ENCODE measurements at regions not wholly inside any gene's neighbourhood (a gene's known extent, or its start where the extent isn't known, plus 50 kb on each side); places are given as distances from the start of the nearest gene placed in this dataset.

DNA sequence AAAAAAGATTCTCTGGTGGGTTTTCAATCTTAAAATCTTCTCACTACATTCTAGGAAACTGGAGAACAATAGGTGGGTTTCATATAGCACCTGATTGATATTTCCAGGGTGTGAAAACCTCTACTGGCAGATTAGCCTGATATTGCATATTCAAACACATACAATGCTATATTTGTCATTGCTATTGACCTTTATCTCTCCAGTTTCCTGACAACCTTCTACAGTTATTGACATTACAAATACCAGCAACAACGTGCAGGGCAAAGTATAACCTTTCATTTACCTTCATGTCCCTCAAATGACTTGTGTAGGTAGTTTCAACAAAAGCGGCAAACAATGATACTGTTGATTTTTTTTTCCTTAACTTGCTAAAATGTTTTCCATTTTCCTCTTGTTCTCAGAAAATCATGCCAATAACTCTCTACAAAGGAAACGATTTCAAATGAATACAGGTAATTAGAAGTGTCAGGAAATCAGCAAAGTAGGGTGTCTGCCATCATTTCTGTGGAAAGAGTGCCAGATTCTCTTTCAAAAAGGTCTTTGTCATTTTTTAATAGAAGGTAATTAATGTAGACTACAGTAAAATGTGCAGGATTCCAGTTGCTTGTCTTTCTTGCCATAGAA lies 72.6 kb upstream of the CDIN1 start (continued):
- TF ChIP-seq, protein P1, sequence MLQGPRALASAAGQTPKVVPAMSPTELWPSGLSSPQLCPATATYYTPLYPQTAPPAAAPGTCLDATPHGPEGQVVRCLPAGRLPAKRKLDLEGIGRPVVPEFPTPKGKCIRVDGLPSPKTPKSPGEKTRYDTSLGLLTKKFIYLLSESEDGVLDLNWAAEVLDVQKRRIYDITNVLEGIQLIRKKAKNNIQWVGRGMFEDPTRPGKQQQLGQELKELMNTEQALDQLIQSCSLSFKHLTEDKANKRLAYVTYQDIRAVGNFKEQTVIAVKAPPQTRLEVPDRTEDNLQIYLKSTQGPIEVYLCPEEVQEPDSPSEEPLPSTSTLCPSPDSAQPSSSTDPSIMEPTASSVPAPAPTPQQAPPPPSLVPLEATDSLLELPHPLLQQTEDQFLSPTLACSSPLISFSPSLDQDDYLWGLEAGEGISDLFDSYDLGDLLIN (CRISPR knock-in tag; IDR thresholded peaks at IDR 0.05; ENCODE audit: borderline replicate concordance), result no peak
- TF ChIP-seq, protein P2, sequence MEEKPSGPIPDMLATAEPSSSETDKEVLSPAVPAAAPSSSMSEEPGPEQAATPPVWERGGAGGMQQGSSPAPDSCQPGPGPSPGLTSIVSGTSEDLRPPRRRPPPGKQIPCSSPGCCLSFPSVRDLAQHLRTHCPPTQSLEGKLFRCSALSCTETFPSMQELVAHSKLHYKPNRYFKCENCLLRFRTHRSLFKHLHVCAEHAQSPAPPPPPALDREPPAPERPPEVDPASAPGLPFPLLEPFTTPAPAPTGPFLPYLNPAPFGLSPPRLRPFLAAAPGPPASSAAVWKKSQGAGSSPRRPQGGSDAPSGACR (CRISPR knock-in tag; IDR thresholded peaks at IDR 0.05), result 0 out of 2 replicates have a peak, but pooled peaks have one; percentile 58
- TF ChIP-seq ZNF430 (CRISPR knock-in tag; IDR thresholded peaks at IDR 0.05), result no peak
- 0 out of 2 replicates have a peak, but pooled peaks have one; percentile 57 for TF ChIP-seq ZFP36L1 (CRISPR knock-in tag; IDR thresholded peaks at IDR 0.05)
- TF ChIP-seq ELF3 (CRISPR knock-in tag; IDR thresholded peaks at IDR 0.05), result peak; percentile 84
- TF ChIP-seq, protein P3, sequence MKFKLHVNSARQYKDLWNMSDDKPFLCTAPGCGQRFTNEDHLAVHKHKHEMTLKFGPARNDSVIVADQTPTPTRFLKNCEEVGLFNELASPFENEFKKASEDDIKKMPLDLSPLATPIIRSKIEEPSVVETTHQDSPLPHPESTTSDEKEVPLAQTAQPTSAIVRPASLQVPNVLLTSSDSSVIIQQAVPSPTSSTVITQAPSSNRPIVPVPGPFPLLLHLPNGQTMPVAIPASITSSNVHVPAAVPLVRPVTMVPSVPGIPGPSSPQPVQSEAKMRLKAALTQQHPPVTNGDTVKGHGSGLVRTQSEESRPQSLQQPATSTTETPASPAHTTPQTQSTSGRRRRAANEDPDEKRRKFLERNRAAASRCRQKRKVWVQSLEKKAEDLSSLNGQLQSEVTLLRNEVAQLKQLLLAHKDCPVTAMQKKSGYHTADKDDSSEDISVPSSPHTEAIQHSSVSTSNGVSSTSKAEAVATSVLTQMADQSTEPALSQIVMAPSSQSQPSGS (CRISPR knock-in tag; IDR thresholded peaks at IDR 0.05), result 0 out of 2 replicates have a peak, but pooled peaks have one; percentile 28
- TF ChIP-seq ZFYVE20 (CRISPR knock-in tag; IDR thresholded peaks at IDR 0.05; ENCODE audit: borderline replicate concordance, low read depth), result no peak
- no peak for TF ChIP-seq GZF1 (CRISPR knock-in tag; IDR thresholded peaks at IDR 0.05)
- TF ChIP-seq ZNF17 (CRISPR knock-in tag; IDR thresholded peaks at IDR 0.05), result no peak
- TF ChIP-seq MTF2 (CRISPR knock-in tag; IDR thresholded peaks at IDR 0.05; ENCODE audit: borderline replicate concordance), result no peak
- no peak for TF ChIP-seq TSC22D2 (CRISPR knock-in tag; IDR thresholded peaks at IDR 0.05; ENCODE audit: borderline replicate concordance)
- TF ChIP-seq, protein P4, sequence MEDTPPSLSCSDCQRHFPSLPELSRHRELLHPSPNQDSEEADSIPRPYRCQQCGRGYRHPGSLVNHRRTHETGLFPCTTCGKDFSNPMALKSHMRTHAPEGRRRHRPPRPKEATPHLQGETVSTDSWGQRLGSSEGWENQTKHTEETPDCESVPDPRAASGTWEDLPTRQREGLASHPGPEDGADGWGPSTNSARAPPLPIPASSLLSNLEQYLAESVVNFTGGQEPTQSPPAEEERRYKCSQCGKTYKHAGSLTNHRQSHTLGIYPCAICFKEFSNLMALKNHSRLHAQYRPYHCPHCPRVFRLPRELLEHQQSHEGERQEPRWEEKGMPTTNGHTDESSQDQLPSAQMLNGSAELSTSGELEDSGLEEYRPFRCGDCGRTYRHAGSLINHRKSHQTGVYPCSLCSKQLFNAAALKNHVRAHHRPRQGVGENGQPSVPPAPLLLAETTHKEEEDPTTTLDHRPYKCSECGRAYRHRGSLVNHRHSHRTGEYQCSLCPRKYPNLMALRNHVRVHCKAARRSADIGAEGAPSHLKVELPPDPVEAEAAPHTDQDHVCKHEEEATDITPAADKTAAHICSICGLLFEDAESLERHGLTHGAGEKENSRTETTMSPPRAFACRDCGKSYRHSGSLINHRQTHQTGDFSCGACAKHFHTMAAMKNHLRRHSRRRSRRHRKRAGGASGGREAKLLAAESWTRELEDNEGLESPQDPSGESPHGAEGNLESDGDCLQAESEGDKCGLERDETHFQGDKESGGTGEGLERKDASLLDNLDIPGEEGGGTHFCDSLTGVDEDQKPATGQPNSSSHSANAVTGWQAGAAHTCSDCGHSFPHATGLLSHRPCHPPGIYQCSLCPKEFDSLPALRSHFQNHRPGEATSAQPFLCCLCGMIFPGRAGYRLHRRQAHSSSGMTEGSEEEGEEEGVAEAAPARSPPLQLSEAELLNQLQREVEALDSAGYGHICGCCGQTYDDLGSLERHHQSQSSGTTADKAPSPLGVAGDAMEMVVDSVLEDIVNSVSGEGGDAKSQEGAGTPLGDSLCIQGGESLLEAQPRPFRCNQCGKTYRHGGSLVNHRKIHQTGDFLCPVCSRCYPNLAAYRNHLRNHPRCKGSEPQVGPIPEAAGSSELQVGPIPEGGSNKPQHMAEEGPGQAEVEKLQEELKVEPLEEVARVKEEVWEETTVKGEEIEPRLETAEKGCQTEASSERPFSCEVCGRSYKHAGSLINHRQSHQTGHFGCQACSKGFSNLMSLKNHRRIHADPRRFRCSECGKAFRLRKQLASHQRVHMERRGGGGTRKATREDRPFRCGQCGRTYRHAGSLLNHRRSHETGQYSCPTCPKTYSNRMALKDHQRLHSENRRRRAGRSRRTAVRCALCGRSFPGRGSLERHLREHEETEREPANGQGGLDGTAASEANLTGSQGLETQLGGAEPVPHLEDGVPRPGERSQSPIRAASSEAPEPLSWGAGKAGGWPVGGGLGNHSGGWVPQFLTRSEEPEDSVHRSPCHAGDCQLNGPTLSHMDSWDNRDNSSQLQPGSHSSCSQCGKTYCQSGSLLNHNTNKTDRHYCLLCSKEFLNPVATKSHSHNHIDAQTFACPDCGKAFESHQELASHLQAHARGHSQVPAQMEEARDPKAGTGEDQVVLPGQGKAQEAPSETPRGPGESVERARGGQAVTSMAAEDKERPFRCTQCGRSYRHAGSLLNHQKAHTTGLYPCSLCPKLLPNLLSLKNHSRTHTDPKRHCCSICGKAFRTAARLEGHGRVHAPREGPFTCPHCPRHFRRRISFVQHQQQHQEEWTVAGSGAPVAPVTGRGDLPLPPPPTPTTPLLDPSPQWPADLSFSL (CRISPR knock-in tag; IDR thresholded peaks at IDR 0.05), result no peak
- TF ChIP-seq PHF5A (CRISPR knock-in tag; IDR thresholded peaks at IDR 0.05; ENCODE audit: low read depth, unreplicated experiment), result no peak
- no peak for TF ChIP-seq TEAD2 (CRISPR knock-in tag; IDR thresholded peaks at IDR 0.05)
- TF ChIP-seq, protein P5, sequence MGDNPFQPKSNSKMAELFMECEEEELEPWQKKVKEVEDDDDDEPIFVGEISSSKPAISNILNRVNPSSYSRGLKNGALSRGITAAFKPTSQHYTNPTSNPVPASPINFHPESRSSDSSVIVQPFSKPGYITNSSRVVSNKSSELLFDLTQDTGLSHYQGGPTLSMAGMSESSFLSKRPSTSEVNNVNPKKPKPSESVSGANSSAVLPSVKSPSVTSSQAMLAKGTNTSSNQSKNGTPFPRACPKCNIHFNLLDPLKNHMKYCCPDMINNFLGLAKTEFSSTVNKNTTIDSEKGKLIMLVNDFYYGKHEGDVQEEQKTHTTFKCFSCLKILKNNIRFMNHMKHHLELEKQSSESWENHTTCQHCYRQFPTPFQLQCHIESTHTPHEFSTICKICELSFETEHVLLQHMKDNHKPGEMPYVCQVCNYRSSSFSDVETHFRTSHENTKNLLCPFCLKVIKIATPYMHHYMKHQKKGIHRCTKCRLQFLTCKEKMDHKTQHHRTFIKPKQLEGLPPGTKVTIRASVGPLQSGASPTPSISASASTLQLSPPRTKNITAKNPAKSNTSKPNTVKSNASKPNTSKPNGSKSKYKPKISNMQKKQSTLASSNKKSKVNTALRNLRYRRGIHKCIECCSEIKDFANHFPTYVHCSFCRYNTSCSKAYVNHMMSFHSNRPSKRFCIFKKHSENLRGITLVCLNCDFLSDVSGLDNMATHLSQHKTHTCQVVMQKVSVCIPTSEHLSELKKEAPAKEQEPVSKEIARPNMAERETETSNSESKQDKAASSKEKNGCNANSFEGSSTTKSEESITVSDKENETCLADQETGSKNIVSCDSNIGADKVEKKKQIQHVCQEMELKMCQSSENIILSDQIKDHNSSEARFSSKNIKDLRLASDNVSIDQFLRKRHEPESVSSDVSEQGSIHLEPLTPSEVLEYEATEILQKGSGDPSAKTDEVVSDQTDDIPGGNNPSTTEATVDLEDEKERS (CRISPR knock-in tag; IDR thresholded peaks at IDR 0.05), result no peak

All from HepG2 (cell line).